Stromal cell of bone marrow (primary cell): ENCODE measurements at regions not wholly inside any gene's neighbourhood (a gene's known extent, or its start where the extent isn't known, plus 50 kb on each side); places are given as distances from the start of the nearest gene placed in this dataset.

Experiments
- DNase-seq: peaks from one replicate; pipeline ENCODE4 v3.0.0-alpha.2; 2012; ENCODE audit warnings: low read depth

DNA sequence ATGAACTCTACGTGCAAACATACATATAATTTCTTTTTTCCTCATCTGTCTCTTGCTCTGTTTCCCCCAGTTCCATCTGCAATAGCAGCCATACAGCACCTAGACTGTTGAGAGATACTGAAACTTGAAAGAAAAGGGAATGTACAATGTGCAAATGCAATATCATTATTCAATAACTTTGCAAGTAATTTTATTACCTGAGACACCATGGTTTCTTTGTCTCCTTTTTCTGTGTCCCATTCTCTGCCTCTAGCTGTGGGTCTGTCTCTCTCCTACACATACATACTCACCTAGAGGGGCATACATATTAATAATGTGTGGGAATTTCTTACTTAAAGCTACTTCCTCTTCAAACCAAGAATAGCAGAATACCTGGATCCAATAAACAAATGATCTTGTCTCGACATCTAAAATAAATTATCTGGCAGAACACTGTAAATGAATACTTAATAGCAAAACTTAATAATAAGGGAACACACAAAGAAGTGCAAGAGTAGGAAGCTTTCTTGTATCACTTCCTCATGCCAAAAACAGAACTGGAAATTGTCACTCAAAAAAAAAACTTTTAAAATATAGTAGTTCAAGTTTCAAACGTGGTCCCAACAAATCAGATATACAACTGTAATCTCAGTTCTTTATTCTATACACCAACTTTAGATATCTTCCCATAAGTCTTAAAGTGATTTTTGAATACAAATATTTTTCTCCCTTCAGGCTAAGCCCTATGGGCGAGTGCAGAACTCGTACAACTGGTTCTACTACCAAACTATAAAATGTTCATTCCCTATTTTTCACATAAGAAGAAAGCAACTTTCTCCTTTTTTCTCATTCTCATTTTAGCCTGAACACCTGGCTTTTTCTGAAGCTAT, 194.6 kb downstream of the NRIP1 start:
- DNase-seq = no peak

DNA sequence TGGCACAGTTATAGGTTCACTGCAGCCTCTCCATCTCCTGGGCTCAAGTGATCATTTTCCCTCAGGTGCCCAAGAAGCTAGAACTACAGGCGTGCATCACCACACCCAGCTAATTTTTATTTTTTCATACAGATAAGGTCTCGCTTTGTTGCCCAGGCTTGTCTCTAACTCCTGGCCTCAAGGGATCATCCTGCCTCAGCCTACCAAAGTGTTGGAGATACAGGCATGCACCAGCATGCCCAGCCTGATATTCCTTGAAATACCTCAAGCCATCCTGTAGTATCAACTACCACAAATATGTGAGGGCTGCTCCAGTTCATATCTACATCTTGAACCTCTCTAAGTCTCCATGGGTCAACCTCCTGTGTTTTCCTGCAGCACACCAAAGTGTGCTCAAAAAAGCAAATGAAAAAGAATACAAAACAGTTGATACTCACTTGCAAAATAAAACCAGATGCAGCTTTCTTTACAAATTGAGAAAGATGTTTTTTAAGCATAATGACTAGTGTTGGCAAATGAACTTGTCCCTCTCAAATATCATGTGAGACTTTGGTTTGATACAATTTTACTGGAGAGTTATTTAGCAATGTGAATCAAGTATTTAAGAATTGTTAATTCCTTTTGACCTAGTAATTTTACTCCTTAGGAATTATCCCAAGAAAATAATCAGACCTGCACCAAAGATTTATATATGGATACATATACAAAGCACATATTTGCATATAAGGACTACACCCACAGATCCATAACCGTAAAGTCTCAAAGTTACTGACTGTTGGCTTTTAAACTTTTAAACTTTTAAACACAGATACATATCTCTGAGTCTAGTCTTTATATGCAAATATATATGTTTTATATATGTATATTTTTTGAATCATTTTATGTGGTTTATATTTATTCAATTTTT, 197.7 kb downstream of the NRIP1 start:
- no peak for DNase-seq

DNA sequence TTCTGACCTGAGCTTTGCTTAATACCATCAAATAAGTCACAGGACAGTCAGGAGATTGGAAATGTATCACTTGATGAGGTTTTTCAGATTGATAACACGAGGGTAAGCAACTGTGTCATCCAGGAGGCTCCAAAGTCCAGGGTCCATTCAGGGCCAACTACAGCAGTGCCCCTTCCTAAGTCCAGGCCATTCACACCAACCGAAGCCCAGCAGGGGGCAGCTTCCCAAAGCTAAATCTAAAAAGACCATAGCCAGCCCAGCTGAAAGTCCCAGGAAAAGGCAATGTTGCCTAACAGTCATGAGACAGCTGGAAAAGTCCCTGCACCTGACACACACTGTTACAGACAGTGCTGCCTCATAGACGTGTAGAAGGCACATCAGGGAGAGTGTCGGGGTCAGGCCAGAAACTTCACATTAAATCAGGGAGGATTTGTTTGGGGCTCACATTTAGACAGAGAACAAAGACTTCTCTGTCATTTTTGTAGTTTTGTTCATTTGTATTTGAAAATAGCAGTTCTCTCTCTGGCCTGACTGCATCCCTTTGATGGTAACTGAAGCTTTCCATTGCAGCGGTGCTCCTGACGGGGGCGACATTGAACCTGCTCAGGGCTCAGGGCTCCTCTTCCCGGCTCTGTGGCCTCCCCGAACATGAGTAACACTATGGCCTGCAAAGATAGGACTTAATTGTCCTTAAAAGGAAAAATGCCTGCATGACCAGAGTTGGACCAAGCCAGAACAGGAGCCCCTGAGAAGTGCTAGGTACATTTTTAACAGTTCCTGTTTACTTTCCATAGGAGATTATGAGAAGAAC, 200.4 kb downstream of the NRIP1 start:
- peak; percentile 57 for DNase-seq

DNA sequence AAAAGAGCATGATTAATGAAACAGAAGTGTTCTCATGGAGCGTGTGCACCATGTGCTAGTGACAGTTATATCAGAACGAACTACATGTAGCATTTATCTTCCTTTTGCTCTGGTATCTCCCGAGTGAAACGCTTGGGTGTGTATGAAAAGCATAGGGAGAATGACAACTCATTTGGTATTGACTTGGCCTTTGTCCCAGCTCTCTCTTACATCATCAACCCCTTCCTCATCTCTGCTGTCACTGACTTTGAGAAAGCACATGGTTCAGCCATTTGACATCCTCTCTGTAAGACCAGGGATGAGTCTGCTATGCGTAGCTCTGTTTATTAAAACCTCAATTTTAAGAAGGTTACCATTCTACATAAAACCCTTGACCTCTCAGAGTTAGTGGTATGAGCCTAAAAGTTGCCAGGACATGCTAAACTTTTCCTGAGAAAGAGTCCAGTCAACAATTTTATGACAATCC, 201.0 kb downstream of the NRIP1 start:
- DNase-seq = no peak

DNA sequence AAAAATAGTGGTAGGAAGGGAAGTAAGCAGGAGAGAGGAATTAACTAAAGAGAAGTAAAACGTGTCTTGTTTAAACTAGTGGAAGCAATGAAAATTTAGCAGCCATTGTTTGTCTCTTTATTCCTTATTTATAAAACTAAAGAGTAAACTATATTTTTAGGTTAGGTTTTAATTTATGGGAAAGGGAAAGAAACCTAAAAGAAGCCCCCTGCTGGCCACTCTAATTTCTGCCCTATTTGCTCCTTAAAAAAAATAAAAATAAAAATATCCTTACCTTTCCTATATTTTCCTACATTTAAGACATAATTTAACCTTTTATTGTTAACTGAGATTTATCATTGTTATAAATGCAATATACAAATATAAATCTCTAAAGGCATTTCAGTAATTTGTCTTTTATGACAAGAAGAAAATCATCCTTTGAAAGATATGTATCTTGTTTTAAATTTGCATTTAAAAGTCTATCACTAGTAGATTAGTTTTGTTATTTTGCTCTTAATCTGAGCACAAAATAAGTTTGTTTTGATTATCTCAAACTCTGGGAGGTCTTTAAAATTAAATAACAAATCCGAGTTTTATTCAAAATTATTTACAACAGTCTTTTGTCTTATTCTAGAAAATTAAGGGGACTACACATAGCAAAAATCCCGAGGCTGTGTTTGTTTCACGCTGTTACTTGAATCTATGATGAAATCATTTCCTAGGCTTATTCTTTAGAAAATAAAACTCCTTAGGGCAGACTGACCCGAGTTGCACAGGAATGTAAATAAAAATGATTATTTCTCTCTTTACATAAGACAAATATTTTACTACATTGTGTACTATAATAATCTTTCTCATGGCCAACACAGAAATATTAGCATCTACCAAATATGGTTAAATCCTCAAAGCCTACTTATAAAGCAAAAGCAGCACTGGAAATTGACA, 201.7 kb downstream of the NRIP1 start:
- no peak for DNase-seq

DNA sequence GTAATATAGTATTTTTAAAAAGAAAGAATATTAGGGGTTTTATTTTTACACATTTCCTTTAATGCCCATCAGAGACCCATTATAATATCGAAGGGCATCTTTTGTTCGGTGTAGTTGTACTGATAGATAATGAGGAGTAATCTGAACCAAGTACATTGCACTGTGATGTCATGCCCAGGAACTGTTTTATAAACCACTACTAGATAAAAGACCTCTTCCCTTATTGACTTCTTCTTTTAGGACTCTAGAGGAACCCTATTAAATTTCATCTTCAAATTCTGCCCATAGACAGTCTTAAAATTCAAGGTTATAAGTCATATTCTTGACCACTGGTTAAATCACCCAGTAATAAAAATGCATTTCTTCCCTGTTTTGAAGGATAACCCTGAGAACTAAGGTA, 206.5 kb downstream of the NRIP1 start:
- no peak for DNase-seq

DNA sequence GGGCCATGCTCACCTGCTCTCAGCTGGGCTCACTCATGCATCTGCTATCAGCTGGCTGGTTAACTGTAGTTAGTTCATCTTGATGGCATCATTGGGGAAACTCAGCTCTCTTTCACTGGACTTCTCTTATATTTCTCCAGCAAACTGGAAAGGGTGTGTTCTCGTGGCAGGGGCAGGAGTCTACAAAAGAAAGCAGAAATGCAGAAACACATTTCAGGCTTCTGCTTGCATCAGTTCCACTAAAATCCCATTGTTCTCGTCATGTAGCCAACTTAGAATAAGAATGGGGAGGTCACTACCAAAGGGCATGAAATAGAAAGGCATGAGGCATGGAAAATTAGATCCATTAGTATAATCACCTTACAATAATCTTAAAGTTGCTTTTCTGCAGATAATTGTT, 207.3 kb downstream of the NRIP1 start:
- DNase-seq = no peak

DNA sequence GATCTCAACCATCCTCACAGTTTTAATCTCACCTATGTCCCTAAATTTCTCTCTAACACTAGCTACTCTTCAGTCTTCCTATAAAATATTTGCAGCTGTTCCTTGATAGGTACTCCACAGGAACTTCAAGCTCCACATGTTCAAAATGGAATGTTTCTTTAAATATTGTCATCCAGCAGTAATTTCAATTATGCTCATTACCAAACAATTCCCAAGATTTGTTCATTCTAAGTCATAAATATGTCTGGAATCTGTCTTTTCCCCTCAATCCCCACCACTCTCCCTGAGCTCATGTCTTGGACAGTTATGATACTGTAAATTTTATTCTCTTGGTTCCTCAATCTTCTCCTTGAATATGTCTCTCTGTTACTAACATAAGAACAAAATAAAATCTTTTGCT, 214.4 kb downstream of the NRIP1 start:
- DNase-seq = no peak

DNA sequence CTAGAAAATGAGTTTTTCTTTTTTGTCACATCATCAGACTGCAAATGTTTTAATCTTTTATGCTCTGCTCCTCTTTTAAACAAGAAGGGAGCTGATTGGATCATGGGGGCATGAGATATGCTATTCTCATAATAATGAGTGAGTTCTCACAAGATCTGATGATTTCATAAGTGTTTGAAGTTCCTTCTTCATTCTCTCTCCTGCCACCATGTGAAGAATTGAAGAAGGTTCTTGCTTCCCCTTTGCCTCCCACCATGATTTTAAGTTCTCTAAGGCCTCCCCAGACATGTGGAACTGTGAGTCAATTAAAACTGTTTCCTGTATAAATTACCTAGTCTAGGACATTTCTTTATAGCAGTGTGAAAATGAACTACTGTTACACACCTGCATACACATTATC, 218.2 kb downstream of the NRIP1 start:
- no peak for DNase-seq

DNA sequence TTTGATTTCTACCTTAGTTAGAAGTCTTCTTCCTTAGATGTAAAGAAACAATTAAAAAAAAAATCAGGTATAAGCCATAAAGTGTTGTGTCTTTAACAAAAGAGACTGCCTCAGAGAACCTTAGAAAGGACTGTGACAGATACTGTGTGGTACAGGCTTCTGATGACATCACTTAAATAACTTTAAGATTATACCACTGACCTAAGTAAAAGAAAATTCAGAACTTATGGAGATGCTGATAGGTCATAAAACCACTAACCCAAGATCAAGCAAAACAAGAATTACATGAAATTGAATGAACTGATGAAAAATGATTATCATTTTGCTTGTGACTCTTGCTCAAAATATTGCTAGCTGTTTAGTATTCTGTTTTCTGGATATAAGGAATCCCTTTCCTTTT, 220.8 kb downstream of the NRIP1 start:
- no peak for DNase-seq

DNA sequence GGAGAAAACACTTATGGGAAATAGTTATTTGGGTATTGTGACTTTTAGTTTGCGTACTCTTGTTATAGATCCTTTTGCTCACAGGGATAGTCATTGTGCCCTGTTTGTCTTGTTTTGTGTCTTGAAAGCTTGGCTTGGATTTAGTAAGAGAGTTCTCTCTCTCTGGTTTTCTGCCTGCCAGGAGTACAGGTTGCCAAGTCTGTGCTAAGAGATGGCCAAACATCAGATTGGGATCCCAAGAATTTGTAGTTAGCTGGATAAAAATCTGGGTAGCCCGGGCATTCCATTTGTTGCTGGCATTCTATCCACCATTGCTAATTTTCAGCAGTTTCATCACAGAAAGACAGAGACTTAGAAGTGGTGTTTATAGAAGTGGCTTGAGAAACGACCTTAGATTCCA, 222.2 kb downstream of the NRIP1 start:
- no peak for DNase-seq

DNA sequence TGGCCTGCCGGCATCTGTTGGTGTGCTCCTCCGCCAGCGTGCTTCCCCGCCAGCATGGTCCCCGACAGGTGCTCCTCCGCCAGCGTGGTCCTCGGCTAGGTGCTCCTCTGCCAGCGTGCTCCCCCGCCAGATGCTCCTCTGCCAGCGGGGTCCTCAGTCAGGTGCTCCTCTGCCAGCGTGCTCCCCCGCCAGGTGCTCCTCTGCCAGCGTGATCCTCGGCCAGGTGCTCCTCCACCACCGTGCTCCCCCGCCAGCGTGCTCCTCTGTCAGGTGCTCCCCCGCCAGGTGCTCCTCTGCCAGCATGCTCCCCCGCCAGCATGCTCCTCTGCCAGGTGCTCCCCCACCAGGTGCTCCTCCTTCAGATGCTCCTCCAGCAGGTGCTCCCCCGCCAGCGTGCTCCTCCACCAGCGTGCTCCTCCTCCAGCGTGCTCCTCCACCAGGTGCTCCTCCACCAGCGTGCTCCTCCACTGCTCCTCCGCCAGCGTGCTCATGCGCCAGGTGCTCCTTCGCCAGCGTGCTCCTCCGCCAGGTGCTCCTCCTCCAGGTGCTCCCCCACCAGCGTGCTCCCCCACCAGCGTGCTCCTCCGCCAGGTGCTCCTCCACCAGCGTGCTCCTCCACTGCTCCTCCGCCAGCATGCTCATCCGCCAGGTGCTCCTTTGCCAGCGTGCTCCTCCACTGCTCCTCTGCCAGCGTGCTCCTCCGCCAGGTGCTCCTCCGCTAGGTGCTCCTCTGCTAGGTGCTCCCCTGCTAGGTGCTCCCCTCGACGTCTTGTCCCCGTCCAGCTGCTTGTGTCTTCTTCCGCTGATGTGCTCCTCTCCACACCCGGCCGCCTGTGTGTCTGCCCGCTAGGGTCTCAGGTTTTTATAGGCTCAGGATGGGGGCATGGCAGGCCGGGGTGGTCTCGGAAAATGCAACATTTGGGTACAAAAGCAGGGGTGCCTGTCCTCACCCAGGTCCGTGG, 223.0 kb downstream of the NRIP1 start:
- no peak for DNase-seq

DNA sequence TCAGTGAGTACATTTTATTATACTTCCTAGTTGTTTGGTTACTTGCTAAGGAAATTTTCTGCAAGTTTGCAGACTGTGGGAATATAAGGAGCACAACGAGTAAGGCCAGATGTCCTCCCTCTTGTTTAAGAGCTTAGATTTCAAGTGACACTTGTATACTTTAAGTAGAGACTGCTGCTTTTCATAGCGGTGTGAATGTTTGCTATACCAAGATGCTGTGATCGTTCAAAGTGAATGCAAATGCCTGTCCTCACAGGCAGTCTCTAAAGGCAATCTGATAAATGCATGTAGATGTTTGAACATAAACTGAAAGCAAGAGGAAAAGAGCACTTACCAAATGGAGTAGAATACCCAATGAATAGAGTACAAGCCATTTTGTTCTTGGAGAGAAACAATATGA, 226.4 kb downstream of the NRIP1 start:
- no peak for DNase-seq

DNA sequence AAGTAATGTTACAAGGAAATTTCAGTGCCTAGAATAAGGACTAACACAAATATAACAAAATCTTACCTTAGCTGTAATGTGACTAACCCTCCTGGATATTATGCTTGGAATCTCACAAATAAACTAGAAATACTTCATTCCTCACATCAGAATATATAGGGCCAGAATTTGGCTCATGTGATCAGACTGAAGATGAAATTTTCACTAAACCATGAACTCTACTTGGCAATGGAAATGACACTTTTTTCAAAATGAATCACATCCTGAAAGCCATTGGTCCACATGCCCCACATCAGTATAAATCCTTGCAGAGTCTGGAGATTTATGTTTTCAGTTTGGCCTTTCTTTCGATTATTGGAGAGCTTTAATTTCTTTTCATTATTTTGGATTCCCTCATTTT, 227.8 kb downstream of the NRIP1 start:
- peak; percentile 29 for DNase-seq

DNA sequence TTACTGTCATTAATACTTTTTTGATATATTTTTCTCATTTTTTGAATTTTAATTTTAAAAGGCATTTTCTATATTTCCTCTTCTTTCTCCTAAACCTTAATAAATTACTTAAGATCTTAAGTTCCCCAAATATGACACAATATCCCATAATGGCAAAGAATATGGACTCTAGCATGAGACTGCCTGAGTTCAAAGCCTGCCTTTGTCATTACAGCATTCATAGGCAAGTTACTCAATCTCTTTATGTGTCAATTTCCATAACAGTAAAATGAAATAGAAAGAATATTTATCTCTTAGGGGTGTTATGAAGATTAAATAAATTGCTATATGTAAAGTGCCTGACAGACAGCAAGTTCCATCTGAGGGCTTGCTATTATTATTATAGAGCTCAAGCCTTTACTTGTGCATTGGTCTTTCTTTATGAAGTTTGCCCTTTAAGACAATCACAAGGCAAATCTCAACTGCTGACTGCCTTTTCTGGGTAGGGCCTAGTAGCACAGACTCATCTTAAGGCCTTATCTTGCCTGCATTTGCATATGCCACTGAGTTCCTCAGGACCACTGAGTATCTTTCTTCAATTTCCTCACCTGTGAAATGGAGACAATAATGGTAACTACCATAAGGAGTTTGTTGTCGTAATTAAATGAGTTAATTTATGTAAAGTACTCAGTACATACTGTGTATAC, 231.0 kb downstream of the NRIP1 start:
- DNase-seq = no peak

DNA sequence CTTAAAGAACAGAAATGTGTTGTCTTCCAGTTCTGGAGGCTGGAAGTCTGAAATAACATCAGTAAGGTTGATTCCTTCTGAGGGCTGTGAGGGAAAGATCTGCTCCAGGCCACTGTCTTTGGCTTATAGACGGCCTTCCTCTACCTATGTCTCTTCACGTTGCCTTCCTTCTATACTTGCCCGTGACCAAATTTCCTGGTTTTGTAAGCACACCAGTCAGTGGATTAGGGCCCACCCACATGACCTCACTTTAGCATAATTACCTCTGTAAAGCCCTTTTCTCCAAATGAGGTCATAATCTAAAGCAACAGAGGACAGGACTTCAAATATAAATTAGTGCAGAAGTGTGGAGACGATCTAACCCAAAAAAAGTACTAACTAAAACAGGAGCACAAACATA, 231.6 kb downstream of the NRIP1 start:
- DNase-seq = no peak

DNA sequence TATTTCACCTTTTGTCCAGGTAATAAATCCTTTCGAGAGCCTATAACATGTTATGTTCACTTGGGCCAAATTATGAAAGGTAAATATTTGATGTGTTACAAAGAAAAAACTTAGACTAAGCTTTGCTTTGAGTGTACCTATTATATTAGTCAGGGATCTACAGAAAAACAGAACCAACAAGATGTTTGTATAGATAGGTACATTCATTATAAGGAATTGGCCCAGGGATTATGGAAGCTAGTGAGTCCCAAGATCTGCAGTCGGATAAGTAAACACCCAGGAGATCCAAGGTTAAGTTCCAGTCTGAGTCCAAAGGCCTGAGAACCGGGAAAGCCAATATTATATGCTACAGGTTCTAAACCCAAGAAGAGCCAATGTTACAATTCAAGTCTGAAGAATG, 234.5 kb downstream of the NRIP1 start:
- no peak for DNase-seq

DNA sequence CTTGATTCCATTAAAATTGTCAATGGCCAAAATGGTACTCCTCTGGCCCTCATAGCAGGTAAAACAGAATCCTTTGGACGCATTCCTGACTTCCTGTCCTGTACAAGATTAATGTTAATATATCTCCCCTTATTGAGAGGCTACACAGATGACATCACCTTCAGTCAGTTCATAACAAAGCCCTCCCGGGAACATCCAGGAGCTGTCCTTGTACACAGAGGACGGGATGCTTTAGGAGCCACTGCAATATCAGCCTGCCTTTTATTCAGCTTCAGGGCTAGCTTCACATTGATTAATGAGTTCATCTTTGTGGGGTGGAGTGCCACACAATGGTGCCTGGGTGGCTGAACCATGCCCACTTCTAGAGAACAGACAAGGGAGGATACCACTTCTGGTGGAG, 235.1 kb downstream of the NRIP1 start:
- no peak for DNase-seq

DNA sequence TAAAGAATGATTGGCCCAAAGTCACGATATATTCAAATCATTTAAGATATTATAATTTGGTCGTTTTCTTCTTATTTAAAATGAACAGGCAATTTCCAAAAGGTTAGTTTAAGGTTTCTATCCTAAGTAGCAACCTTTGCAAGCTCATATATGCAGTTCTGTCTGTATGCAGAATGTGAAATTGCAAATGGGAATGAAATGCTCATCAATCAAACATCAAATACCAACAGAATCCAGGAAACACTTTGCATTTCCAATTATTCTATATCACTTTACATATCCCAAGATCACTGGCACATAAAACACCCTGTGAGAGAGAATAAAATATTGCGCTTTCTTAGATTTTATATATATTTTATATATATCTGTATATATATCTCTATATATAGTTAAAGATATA, 237.3 kb downstream of the NRIP1 start:
- DNase-seq = no peak
